Stimulated activated CD8-positive, alpha-beta memory T cell treated with anti-CD3 and anti-CD28 coated beads, Interleukin-12 subunit alpha, Interleukin-12 subunit beta, amount 100 ng/mL, for 24 hours (primary cell): ENCODE measurements at regions not wholly inside any gene's neighbourhood (a gene's known extent, or its start where the extent isn't known, plus 50 kb on each side); places are given as distances from the start of the nearest gene placed in this dataset.

Experiments
- DNase-seq: peaks from one replicate; pipeline ENCODE4 v3.0.0-alpha.2; 2020; ENCODE audit errors: extremely low read depth

DNA sequence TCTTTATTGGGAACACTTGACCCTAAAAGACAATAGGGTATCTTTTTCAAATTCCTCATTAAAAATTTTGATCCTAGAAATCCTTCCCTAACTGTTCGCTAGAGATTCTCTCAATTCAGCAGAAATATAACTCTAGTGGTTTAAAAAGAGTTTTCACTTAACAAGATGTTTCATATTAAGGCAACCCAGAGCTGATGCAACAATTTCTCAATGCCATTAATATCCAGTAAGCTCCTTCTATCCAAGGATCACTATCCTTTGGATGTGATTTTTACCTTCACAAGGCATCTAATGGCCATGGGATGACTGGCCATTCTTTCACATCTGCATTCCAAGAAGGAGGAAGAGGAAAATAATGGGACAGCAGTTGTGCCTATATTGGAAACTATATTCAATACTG, 183.4 kb downstream of the ANKRD50 start:
- no peak for DNase-seq

DNA sequence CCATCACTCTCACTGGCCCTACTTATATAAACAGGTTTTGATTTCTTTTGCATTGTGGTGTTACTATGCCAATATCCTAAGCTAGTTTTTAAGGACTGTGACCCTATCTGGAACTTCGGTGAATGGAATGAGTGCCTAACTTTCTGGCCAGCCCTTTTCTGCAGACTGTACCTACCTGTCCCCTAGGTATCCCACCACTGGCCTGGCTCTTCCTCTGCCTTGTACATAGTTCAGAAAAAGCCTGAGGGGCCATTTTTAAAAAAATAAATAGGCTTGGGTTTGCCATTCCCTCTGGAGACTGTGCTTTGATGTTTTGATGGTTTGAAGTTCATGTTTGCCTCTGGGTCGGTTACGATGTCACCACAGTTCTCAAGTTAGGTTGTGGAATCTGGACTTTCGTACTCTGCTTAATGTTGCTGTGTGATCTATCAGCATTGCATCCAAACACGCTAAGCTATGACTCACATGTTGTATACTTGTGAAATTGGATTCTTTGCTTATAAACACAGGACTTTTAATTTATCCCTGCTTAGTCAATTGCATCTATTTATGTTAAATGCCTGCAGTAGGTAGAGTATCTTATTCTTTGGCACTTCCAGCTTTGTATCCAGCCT, 182.0 kb downstream of the ANKRD50 start:
- no peak for DNase-seq

DNA sequence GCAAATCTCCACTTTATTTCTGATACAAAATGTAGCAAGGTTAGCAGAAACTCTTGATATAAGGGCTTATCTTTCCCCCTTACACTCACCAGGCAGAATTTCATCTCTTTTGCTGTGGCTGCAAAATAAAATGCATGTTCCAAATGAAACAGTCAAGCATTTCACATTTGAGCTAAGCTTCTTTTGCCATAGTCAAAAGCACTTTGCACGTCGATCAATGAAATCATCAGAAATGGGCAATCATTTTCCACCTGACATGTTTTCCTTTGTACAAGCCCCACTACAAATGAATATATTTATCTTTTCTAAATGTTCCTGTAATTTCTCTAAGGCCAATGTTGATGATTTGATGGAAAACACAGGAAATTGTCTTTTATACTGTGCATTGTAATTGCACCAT, 178.4 kb downstream of the ANKRD50 start:
- no peak for DNase-seq

DNA sequence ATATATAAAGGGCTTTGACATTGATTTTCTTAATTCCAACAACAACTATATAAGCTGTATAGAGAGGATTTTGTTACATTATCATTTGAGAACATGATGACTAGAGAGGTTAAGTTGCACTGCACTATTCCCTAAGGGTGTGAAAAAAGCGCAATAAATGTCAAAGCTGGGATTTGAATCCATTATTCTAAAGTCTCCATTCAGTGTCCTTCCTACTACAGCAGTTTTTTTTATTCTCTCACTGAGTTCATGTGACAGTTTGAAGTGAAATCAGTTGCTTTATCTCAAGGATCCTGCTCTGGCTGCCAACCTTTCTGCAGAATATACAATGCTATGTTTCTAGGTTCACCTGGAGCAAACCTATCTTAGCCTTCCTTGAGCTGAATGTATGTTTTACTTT, 177.5 kb downstream of the ANKRD50 start:
- DNase-seq: no peak

DNA sequence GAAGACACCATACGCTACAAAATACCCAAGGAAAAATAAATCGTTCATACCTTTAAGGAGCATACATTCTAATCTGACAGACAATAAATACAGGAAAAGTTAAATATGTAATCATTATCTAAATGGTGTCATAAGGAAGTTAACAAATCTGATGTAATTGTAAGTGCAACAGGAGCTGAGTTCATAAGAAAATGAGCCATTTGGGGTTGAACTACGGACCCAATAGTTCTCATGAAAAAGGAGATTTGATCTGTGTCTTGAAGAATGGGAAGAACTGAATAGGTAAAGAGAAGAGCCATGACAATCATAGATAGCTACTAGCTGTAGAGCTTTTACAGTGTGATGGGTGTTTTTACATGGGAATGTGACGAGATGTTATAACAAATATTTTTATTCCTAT, 175.6 kb downstream of the ANKRD50 start:
- no peak for DNase-seq

DNA sequence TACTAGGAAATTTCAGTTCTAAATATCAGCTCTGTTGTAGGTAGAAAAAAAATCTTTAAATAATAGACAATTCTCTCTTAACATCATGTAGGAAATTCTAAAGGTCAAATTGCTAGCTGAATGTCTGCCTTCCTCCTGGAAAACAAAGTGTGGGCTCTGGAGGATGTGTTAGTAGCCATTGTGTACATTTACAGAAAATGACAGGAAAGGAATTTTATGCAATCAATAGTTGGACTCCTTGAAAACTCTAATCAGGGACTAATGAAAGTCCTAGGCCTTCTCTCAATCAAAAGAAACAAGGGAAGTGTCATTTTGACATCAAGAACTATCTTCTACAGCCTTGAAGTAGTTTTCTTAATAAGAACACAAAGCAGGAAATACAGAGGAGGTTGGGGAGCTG, 174.6 kb downstream of the ANKRD50 start:
- DNase-seq: no peak

DNA sequence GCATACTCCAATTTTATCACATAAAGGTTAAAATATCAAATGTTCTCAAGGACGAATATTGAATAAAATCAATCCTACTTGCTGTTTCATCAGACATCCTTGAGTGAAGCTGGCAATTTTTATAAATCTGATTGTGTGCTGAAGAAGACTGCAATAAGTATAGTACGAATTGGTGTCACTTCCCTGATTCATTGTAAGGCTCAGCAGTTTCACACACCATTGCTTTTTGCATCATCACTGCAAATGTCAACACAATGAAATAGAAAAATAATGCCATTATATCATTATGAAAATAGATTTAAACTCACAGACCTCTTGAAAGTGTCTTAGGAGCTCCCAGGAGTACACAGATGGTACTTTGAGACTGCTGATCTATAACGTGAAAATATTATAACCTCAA, 172.5 kb downstream of the ANKRD50 start:
- DNase-seq: no peak

DNA sequence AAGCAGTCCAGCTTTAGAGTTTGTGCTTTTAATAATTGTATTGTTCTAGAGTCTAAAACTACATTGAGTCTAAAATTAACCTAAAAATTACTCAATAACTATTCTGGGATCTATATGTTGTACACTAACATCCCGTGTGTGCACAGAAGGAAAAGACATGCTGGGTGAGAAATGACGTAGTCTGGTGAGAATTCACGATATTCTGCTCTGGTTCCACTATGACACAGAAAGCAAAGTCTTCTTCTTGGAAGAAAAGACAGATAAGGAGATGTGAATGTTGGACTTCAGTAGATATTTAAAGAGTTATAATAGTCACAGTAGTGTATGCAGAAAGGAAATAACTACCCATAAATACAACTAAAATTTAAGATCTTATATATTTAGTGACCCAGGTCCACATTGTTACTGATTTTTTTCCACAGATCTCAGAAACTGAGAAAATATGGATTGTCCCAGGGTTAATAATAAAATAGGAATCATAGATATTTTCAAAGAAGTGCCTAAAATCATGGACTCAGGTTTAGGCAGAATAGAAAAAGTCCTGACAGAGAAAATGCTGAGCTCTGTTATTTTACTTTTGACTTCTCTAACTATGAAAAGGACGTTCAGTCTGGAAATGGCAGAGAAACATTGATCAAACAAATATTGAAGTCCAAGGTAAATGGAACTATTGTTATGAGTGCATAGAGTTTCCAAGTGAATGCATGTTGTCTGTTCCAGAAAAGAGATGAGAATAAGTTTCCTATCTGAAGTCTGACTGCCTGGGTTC, 170.7 kb downstream of the ANKRD50 start:
- DNase-seq: no peak

DNA sequence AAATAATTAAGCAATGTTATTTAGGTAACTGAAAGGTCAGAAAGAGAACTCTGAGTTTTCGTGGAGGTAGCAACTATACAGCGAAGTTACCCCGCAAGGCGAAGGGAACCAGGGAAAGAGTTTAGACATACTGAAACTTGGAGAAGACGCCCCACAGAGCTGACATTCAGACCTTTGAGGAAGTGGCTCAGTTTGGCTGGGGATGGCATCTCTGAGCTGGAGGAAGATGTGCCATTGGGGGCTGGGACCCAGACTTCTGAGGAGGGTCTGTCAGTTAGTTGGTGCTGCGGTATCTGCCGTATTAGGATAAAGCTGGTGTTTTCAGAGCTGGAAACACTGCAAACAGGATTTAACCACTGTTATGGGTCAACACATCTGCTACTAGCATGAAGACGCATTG, 156.6 kb downstream of the ANKRD50 start:
- DNase-seq: no peak

DNA sequence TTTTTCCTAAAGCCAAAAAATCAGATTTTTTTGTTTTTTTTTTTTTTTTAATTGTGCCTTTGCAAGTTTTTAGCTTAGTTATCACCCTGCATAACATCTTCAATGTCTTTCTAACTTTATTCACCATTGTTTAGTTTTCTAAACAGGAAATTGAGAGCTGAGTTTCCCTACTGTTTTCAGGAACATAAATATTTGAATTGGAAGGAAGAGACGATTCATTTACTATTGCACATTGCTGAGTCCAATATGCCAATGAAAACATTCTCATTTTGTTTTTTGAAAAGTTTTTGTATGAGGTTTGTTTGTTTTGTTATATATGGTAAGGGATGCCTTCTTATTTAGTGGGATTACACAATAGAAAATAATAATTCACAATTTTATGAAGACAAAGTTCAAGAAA, 148.4 kb downstream of the ANKRD50 start:
- DNase-seq: no peak

DNA sequence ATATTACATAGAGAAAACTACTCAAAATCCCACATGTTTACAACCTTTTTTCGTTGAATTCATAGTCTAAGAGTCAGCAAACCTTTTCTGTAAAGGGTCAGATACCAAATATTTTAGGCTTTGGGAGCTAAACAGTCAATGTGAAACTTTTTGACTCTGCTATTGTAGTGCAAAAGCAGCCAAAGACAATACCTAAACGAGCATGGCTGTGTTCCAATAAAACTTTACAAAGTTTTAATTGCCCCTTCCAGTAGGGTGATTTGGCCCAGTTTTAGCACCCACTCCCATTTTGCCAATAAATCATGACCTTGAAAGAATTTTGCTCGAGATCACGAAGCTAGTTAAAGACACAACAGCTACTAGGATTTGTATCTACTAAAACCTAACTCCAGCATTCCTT, 147.2 kb downstream of the ANKRD50 start:
- no peak for DNase-seq

DNA sequence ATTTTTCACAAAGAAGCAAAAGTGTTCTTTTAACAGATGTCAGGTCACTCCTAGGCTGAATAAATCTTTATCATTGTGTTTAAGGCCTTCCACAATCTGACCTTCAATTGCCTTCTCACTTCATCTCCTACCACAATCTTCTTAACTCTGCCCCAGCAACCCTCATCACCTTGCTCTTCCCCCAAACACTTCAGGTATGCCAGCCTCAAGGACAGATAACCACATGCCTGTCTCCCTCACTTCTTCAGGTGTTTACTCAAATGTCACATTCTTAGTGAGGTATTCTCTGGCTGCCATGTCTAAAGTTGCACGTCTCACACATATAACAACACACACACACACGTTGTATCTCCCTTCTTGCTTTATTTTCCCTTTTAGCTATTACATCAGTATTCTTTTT, 146.5 kb downstream of the ANKRD50 start:
- no peak for DNase-seq

DNA sequence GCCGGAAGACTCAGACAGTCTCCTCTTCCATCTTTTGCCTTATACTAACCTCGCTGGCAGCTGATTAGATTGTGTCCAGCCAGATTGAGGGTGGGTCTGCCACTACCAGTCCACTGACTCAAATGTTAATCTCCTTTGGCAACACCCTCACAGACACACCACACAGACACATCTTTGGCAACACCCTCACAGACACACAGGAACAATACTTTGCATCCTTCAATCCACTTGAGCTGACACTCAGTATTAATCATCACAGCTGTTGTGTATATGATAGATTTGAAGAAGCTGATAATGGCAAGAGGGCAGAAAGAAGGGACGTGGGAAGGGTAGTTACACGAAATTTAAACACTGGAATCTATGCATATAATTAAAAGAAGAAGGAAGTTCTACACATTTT, 139.5 kb downstream of the ANKRD50 start:
- no peak for DNase-seq

DNA sequence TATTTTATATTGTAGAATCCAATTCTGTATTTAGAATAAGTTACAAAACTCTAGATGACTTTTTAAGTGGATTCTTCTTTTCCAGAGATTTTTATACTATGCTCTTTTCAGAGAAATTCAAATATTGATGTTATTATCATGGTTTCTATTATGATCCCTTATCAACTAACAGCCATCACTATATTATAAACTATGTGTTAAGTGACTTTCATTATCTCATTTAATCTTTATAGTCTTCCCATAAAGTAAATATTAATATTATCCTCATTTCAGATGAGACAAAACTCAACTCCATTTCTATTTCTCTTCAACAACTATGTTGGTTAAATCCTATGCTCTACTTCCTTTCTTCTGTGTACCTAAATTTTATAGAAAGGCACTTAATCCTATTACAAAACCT, 132.6 kb downstream of the ANKRD50 start:
- no peak for DNase-seq

DNA sequence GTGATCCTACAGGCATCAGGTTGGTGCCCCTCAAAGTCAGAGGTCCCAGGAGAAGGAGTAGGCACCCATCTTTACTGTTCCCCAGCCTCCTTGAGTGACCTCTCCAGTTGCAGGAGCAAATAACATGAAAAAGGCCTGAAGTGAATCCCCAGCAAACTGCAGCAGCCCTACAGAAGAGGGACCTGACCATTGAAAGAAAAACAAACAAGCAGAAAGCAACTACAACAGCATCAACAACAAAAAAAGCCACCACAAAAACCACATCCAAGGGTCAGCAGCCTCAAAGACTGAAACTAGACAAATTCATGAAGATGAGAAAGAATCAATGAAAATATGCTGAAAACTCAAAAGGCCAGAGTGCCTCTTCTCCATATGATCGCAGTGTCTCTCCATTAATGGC, 128.7 kb downstream of the ANKRD50 start:
- no peak for DNase-seq

DNA sequence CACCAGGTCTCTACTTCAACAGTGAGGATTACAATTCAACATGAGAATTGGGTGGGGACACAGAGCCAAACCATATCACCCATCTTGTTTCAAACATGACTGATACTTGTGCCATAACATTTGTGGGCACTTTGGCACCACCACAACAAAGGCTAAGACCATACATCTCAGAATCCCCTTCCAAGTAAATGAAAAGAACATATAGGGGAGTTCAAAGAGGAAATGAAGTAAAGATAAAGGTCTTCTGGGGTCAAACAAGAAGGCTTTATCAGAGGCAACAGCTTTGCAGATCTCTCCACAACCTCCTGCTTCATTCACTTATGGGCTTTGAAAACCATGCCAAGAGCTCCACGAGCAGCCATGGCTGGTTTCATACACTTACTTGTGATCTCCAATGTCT, 122.7 kb downstream of the ANKRD50 start:
- no peak for DNase-seq

DNA sequence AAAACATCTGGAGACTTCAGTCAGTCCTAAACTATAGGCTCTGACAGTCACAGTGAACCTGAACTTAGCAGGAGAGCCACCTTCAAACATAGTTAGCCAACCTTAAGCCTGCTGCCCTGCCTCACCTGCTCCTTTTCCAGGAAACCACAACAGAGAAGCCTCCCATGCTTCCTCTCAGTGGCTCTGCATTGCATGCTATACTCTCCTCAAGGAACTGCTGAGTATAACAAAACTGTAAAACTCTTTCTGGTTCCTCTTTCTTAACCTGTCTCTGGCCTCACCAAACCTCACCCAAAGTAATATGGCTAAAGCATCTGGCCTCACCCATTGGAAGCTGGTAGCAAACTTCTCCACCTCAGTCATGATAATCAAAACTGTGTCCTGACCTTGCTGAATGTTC, 122.1 kb downstream of the ANKRD50 start:
- DNase-seq: no peak

DNA sequence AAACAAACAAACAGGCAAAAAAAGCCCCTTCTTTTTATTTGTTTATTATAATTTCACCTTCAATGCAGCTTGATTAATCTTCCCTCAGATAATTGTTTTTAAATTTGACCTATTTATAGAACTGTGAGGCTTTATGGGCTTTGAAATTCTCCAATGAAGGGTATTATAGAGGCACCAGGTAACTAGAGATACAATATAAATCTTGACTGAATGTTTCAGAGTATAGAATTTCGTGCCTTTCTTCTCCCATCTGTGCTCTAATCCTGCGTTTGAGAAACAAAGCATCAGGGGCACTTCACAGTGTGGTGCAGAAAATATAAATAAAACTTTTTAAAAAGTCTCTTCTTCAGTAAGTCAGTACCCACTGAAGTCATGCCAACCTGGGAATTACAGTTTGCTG, 120.9 kb downstream of the ANKRD50 start:
- no peak for DNase-seq

DNA sequence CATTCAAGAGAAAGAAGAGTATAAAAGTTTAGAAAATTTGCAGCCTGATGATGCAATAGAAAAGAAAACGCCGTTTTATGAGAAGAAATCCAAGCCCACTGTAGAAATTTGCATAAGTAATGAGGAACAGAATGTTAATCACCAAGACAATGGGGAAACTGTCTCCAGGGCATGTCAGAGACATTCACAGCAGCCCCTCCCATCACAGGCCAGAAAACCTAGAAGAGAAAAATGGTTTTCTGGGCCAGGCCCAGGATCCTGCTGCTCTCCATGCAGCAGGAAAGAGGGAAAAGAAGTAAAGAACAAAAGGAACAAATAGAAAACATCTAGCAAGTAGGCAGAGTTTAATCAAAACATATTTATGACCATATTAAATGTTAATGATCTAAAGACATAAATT, 119.0 kb downstream of the ANKRD50 start:
- DNase-seq: no peak

DNA sequence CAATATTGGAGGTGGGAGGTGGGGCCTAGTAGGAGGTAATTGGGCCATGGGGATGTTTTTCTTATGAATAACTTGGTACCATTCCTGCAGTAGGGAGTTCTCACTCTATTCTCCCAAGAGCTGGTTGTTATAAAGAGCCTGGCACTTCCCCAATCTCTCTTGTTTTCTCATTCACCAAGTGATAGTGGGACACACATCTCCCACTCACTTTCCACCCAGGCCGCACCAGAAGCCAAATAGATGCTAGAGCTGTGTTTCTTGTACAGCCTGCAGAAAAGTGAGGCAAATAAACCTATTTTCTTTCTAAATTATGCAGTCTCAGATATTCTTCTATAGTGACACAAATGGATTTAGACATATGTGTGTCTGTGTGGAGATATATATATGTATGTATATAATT, 117.6 kb downstream of the ANKRD50 start:
- no peak for DNase-seq

DNA sequence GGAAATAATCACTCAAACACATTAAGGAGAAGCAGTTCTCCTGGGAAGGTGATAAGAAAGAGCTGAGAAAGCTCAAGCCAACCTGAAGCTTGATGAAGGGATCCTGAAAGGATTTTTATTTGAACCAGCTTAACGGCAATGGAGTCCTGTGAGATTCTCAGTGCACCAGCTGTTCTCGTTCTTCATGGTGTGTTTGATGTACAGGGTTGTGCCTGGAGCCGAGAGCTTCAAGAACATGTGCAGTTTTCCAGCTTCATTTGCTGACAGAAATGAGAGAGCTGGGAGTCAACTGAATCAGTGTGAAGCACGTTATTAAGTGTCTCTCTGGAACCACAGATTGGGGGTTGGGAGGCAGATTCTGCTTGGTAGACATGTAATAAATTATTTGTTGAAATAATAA, 115.7 kb downstream of the ANKRD50 start:
- no peak for DNase-seq

DNA sequence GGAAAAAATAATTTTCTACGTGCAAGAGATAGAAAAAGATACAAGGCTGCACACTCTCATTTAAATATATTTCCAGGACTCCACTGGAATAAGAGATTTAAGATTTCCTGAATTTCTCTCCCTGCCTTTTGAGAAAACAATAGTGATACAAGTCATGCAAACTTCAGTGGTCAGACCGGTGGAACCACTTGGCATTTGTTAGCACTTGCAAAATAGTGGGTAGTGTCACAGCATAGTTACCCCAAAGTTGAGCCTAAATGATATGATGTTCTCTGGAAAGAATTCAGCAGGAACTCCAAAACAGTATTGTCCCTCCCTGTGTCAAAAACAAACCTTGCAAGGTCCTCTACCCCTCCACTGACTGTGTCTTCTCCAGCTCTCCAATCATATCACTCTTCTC, 102.3 kb downstream of the ANKRD50 start:
- no peak for DNase-seq
